ENCODE measurements at regions not wholly inside any gene's neighbourhood (a gene's known extent, or its start where the extent isn't known, plus 50 kb on each side); places are given as distances from the start of the nearest gene placed in this dataset.
"Not testable (repeated sequence)": the region's sequence is repeated elsewhere in the genome, so short reads cannot be mapped to it uniquely, and the experiment has no call there.

GRCh38 chr3:73266558-73266957 is 205.1 kb downstream of the EBLN2 start:
- not testable (repeated sequence) for TF ChIP-seq CTCF, EP300, POLR2A, POLR2AphosphoS5 (IDR thresholded peaks at IDR 0.05)
